HG02885 (cell line): ENCODE measurements at regions not wholly inside any gene's neighbourhood (a gene's known extent, or its start where the extent isn't known, plus 50 kb on each side); places are given as distances from the start of the nearest gene placed in this dataset.
"Not testable (repeated sequence)": the region's sequence is repeated elsewhere in the genome, so short reads cannot be mapped to it uniquely, and the experiment has no call there.

ENCODE experiments used
- ATAC-seq: cut with Tn5 transposase; IDR thresholded peaks from one replicate; pipeline ENCODE4 v1.9.1; 2021; ENCODE audit warnings: mild to moderate bottlenecking; ENCODE audit not compliant: unreplicated experiment, poor library complexity

- no peak for ATAC-seq
These were observed 173.4 kb downstream of the NDUFS4 start for GRCh38 chr5:53733853-53734252.

- no peak for ATAC-seq
These were observed 177.7 kb downstream of the NDUFS4 start for GRCh38 chr5:53738105-53738504.

GRCh38 chr5:53739111-53739510 is 178.7 kb downstream of the NDUFS4 start:
- no peak for ATAC-seq

GRCh38 chr5:53749621-53750020 is 189.2 kb downstream of the NDUFS4 start:
- ATAC-seq: no peak

- ATAC-seq: not testable (repeated sequence)
These were observed 191.8 kb downstream of the NDUFS4 start for GRCh38 chr5:53752282-53752681.

GRCh38 chr5:53766673-53767072 is 206.2 kb downstream of the NDUFS4 start:
- no peak for ATAC-seq

GRCh38 chr5:53777864-53778618 is 217.6 kb downstream of the NDUFS4 start:
- peak; percentile 66 for ATAC-seq

- peak; percentile 46 for ATAC-seq
These were observed 219.1 kb downstream of the NDUFS4 start for GRCh38 chr5:53779541-53779981.

- no peak for ATAC-seq
These were observed 222.2 kb downstream of the NDUFS4 start for GRCh38 chr5:53782620-53783019.

GRCh38 chr5:53783624-53784228 is 223.3 kb downstream of the NDUFS4 start:
- no peak for ATAC-seq

GRCh38 chr5:53784596-53784995 is 224.2 kb downstream of the NDUFS4 start:
- ATAC-seq: no peak

GRCh38 chr5:53785924-53786323 is 225.5 kb downstream of the NDUFS4 start:
- no peak for ATAC-seq

GRCh38 chr5:53790026-53790425 is 229.6 kb downstream of the NDUFS4 start:
- ATAC-seq: no peak

- ATAC-seq: no peak
These were observed 231.9 kb downstream of the NDUFS4 start for GRCh38 chr5:53792338-53792737.

- not testable (repeated sequence) for ATAC-seq
These were observed 239.2 kb downstream of the NDUFS4 start for GRCh38 chr5:53799644-53800043.

- ATAC-seq: not testable (repeated sequence)
These were observed 248.0 kb downstream of the NDUFS4 start for GRCh38 chr5:53808392-53808791.

GRCh38 chr5:53814819-53815218 is 254.4 kb downstream of the NDUFS4 start:
- no peak for ATAC-seq

GRCh38 chr5:53815471-53815870 is 255.0 kb downstream of the NDUFS4 start:
- no peak for ATAC-seq

GRCh38 chr5:53817183-53817582 is 256.7 kb downstream of the NDUFS4 start:
- no peak for ATAC-seq

GRCh38 chr5:53819482-53819881 is 259.0 kb downstream of the NDUFS4 start:
- no peak for ATAC-seq

- peak; percentile 51 for ATAC-seq
These were observed 259.8 kb downstream of the NDUFS4 start for GRCh38 chr5:53820119-53820801.
